Astrocyte (in vitro differentiated cells and primary cell): ENCODE measurements at regions not wholly inside any gene's neighbourhood (a gene's known extent, or its start where the extent isn't known, plus 50 kb on each side); places are given as distances from the start of the nearest gene placed in this dataset.
A peak's percentile ranks its signal among the peaks of the same experiment; 100 is the strongest.

Experiments used
- DNase-seq: peaks from one replicate; pipeline ENCODE4 v3.0.0-alpha.2; 2010; ENCODE audit warnings: low read depth
- FAIRE-seq: peaks from 2 replicates; lab custom pipeline; 2011; peaks lifted over from hg19 to GRCh38; lab: Jason Lieb, UNC
- H2AFZ ChIP-seq: 2 replicates; pipeline ENCODE4 v1.6.0; 2012; ENCODE audit warnings: low read depth, low read length, inconsistent platforms
- H3K27ac ChIP-seq: 2 replicates; pipeline ENCODE4 v1.5.1; 2011; ENCODE audit warnings: low read depth, low read length, inconsistent platforms
- H3K27me3 ChIP-seq: 2 replicates; pipeline ENCODE4 v1.6.0; 2011; ENCODE audit warnings: low read length, inconsistent platforms; ENCODE audit not compliant: insufficient read depth
- H3K36me3 ChIP-seq: 2 replicates; pipeline ENCODE4 v1.5.1; 2011; ENCODE audit warnings: low read length, inconsistent platforms; ENCODE audit not compliant: insufficient read depth
- H3K4me1 ChIP-seq: 2 replicates; pipeline ENCODE4 v1.5.1; 2011; ENCODE audit warnings: low read length, inconsistent platforms; ENCODE audit not compliant: insufficient read depth
- H3K4me2 ChIP-seq: 2 replicates; pipeline ENCODE4 v1.6.0; 2012; ENCODE audit warnings: low read length, inconsistent platforms
- H3K4me3 ChIP-seq: 2 replicates; pipeline ENCODE4 v1.5.1; 2011; ENCODE audit warnings: low read depth, mild to moderate bottlenecking, low read length, inconsistent platforms; ENCODE audit not compliant: insufficient read depth
- H3K79me2 ChIP-seq: 2 replicates; pipeline ENCODE4 v1.6.0; 2012; ENCODE audit warnings: mild to moderate bottlenecking, low read length, inconsistent platforms; ENCODE audit not compliant: insufficient read depth
- H3K9ac ChIP-seq: 2 replicates; pipeline ENCODE4 v1.6.0; 2012; ENCODE audit warnings: mild to moderate bottlenecking, low read length, inconsistent platforms
- H3K9me3 ChIP-seq: 2 replicates; pipeline ENCODE4 v1.5.1; 2012; ENCODE audit warnings: low read depth, mild to moderate bottlenecking, low read length, inconsistent platforms; ENCODE audit not compliant: insufficient read depth
- H4K20me1 ChIP-seq: 2 replicates; pipeline ENCODE4 v1.6.0; 2012; ENCODE audit warnings: low read length, inconsistent platforms; ENCODE audit not compliant: insufficient read depth
- H3K27ac Mint-ChIP-seq: one replicate; pipeline ENCODE4 v1.8.0; 2021; ENCODE audit warnings: mild to moderate bottlenecking, mixed read lengths; ENCODE audit not compliant: unreplicated experiment
- H3K27me3 Mint-ChIP-seq: one replicate; pipeline ENCODE4 v1.8.0; 2021; ENCODE audit warnings: low read depth, mixed read lengths; ENCODE audit not compliant: unreplicated experiment
- H3K36me3 Mint-ChIP-seq: one replicate; pipeline ENCODE4 v1.8.0; 2021; ENCODE audit warnings: low read depth, mixed read lengths; ENCODE audit not compliant: unreplicated experiment
- H3K4me1 Mint-ChIP-seq: one replicate; pipeline ENCODE4 v1.8.0; 2021; ENCODE audit warnings: low read depth, mixed read lengths; ENCODE audit not compliant: unreplicated experiment
- H3K4me3 Mint-ChIP-seq: one replicate; pipeline ENCODE4 v1.8.0; 2021; ENCODE audit warnings: mild to moderate bottlenecking, moderate library complexity, mixed read lengths; ENCODE audit not compliant: unreplicated experiment
- H3K9me3 Mint-ChIP-seq: one replicate; pipeline ENCODE4 v1.8.0; 2021; ENCODE audit warnings: mild to moderate bottlenecking, mixed read lengths; ENCODE audit not compliant: unreplicated experiment
- CTCF ChIP-seq: IDR thresholded peaks from 2 replicates; pipeline ENCODE4 v1.5.1; 2011; ENCODE audit warnings: low read depth, mild to moderate bottlenecking, inconsistent platforms, low read length, moderate library complexity; ENCODE audit not compliant: insufficient read depth
- EZH2 ChIP-seq: IDR thresholded peaks from 2 replicates; pipeline ENCODE4 v1.6.1; 2012; ENCODE audit warnings: mild to moderate bottlenecking, low read length, inconsistent platforms; ENCODE audit not compliant: insufficient read depth

DNA sequence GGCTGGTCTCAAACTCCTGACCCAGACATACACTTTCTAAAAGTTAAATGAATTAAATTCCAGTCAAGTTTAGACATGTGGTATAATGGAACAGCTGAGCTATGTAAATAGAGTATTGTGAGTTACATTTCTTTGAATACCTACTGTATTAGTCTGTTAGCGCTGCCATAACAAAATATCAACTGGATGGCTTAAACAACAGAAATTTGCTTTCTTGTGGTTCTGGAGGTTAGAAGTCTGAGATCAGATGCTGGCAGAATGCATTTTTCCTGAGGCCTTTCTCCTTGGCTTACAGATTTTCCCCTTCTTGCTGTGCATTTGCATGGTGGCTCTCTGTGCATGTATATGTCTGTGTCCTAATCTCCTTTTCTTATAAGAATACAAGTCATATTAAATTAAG is 101.5 kb upstream of the TGFBR2 start:
- DNase-seq (peak; percentile 76), FAIRE-seq (no peak)
- no peaks in the 10 kb centered on the region for H3K36me3 ChIP-seq
- H3K79me2 ChIP-seq: no peaks in the 10 kb centered on the region
- H3K4me2 ChIP-seq: no peak overlapping the region
- H3K9ac ChIP-seq: no peak overlapping the region
- no peak for TF ChIP-seq CTCF
- H3K27me3 ChIP-seq: no peaks in the 10 kb centered on the region
- Mint-ChIP-seq H3K4me1 (peaks cover 34% of the 10 kb centered on the region), H3K9me3 (peaks cover 2% of the 10 kb centered on the region), H3K4me3 (no peak overlapping the region), H3K27ac (peak overlapping the region; percentile 73), H3K36me3 (no peaks in the 10 kb centered on the region), H3K27me3 (no peaks in the 10 kb centered on the region)
- no peak overlapping the region for H3K27ac ChIP-seq
- no peak overlapping the region for H2AFZ ChIP-seq
- peaks cover 7% of the 10 kb centered on the region for H3K4me1 ChIP-seq
- no peaks in the 10 kb centered on the region for H4K20me1 ChIP-seq
- H3K4me3 ChIP-seq: no peak overlapping the region
- no peaks in the 10 kb centered on the region for H3K9me3 ChIP-seq

GRCh38 chr3:30505866-30506520 is 100.4 kb upstream of the TGFBR2 start:
- FAIRE-seq: no peak

More at GRCh38 chr3:30505866-30506520, 100.4 kb upstream of the TGFBR2 start:
- no peak overlapping the region for H3K4me3 ChIP-seq
- H3K9me3 ChIP-seq: no peaks in the 10 kb centered on the region
- no peaks in the 10 kb centered on the region for H3K79me2 ChIP-seq
- H3K9ac ChIP-seq: no peak overlapping the region
- no peaks in the 10 kb centered on the region for H4K20me1 ChIP-seq
- H3K27ac Mint-ChIP-seq: no peak overlapping the region
- no peaks in the 10 kb centered on the region for H3K36me3 ChIP-seq
- no peak overlapping the region for H2AFZ ChIP-seq
- no peak overlapping the region for H3K4me2 ChIP-seq
- H3K27me3 ChIP-seq: no peaks in the 10 kb centered on the region
- H3K27ac ChIP-seq: no peak overlapping the region
- no peaks in the 10 kb centered on the region for H3K27me3 Mint-ChIP-seq
- peaks cover 7% of the 10 kb centered on the region for H3K4me1 ChIP-seq
- no peaks in the 10 kb centered on the region for H3K36me3 Mint-ChIP-seq
- H3K4me3 Mint-ChIP-seq: no peak overlapping the region
- peaks cover 34% of the 10 kb centered on the region for H3K4me1 Mint-ChIP-seq
- TF ChIP-seq EZH2 (no peak), CTCF (no peak)
- peaks cover 2% of the 10 kb centered on the region for H3K9me3 Mint-ChIP-seq
- DNase-seq: peak; percentile 61
